GM12874 (cell line): ENCODE measurements at regions not wholly inside any gene's neighbourhood (a gene's known extent, or its start where the extent isn't known, plus 50 kb on each side); places are given as distances from the start of the nearest gene placed in this dataset.

ENCODE experiments used
- TF ChIP-seq, protein P1 (sequence below): IDR thresholded peaks from 2 replicates; pipeline ENCODE4 v1.5.1; 2011; ENCODE audit warnings: low read depth, mild to moderate bottlenecking, control low read depth, low read length, moderate library complexity; ENCODE audit not compliant: insufficient read depth

DNA sequence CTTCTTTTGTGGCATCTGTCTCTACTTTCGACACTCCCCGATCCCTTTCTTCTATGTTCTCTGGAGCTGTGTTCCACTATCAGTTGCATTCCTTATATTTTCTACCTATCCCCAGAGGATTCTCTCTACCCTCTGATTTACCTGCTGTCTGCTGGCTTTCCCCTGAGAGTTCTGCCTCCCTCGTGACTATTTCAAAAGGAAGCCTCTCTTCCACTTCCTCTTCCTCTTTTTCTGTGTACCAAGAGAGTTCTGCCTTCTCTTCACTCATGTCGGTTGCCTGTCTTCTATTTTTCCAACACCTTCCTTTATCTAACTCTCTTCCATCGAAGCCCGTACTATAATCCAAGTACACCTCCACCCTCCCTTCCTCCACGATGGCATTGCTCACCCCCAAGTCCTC is 631.7 kb downstream of the SMARCA1 start:
- TF ChIP-seq, protein P1, sequence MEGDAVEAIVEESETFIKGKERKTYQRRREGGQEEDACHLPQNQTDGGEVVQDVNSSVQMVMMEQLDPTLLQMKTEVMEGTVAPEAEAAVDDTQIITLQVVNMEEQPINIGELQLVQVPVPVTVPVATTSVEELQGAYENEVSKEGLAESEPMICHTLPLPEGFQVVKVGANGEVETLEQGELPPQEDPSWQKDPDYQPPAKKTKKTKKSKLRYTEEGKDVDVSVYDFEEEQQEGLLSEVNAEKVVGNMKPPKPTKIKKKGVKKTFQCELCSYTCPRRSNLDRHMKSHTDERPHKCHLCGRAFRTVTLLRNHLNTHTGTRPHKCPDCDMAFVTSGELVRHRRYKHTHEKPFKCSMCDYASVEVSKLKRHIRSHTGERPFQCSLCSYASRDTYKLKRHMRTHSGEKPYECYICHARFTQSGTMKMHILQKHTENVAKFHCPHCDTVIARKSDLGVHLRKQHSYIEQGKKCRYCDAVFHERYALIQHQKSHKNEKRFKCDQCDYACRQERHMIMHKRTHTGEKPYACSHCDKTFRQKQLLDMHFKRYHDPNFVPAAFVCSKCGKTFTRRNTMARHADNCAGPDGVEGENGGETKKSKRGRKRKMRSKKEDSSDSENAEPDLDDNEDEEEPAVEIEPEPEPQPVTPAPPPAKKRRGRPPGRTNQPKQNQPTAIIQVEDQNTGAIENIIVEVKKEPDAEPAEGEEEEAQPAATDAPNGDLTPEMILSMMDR: no peak

DNA sequence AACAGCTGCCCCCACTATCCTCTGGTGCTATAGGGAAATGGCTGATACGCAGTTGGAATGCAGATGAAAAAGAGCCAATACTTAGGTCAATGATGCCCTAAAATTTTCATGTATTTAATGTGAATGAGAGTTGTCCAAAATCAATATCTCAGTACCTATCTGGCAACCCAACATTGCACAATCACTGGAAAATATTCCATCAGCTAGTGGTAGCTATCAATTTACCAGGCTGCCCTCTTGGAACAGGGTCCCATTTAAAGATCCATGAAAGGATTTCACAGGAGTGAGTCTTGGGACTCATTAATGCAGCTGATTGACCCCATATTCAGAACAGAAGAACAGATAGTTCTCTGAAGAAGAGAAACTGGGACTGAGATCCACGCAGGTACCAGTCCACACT is 638.9 kb downstream of the SMARCA1 start:
- TF ChIP-seq, protein P1: no peak

DNA sequence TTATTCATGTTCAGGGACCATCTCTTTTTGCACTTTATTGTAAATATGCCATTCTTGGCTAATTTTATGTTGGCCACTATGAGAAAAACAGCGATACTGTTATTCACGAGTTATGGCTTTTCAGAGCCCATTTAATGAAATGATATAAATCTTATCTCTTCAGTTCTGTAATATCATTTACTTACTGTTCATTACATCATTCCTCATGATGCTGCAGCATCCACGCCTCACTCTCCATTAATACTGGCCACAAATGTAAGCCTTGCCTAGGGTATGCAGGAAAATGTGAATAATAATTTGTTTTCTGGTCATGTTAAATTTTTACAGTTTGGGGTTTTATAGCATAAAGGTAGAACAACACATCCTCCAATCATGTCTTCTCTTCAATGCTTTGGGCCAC is 639.6 kb downstream of the SMARCA1 start:
- TF ChIP-seq, protein P1: no peak

DNA sequence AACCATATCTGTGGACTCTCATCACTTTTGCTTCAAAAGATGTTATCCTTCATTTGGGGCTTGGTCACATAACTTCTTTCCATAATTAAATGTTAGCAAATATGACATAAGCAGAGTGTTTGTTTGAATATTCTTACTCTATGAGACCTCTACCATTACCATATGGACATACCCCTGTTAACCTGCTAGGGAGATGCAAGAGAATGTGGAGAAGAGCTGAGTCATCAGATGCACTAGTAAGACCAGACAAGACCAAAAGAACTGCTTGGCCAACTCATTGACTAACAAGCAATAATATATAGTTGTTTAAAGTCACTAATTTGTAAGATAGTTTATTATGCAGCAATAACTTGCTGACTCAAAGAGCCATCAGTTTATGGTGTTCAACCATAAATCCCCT is 652.9 kb downstream of the SMARCA1 start:
- TF ChIP-seq, protein P1: no peak

DNA sequence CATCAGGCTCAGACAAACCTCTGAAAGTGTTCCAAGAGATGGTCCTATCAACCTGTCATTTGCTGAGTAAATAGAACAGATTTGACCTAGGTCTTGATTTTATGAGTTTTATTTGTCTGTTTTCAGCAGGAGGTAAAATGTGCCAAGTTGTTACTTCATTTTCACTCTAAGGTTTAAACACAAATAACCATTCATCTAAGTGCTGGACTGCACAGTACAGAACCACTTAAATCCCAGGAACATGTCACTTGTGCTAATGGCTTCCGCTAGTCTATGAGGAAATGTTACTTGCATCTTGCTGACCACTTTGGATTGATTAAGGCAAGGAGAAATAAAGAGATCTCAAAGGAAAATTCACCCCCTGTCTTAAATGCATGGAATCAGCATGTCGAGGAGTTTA is 660.7 kb downstream of the SMARCA1 start:
- TF ChIP-seq, protein P1: no peak

DNA sequence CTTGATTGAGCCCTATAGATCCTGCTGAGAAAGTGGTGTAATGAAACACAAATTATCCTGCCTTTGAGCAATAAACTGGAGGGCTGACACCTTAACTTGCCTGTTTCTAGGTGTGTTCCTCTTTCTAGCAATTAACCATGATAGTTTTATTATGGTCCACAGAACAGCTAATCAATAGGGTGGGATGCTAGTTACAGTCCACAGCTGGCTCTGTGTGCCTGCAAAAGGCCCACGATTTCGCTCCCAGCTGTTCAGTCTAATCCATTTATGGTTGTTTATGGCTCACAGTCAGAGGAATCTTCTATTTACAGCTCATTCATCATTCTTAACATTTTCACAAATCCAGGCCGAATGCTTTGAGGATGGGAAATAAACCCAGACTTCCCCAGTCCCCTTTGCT is 674.9 kb downstream of the SMARCA1 start:
- TF ChIP-seq, protein P1: no peak

DNA sequence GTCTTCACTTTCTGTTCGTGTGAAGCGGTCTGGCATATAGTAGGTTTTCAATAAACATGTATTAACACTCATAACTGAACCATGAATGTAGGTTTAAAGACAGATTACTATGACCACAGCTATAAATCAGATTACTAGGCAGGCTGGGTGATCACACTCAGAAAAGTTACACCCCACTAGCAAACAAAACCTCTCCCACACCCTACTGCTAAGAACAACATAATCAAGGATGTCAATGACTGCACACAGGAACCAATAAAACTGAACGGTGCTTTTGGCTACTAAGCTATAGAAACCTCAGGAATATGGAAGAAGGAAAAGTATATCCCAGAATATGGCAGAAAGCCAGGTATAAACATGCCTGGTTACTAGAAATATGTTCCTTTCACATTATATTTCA is 676.9 kb downstream of the SMARCA1 start:
- TF ChIP-seq, protein P1: no peak

DNA sequence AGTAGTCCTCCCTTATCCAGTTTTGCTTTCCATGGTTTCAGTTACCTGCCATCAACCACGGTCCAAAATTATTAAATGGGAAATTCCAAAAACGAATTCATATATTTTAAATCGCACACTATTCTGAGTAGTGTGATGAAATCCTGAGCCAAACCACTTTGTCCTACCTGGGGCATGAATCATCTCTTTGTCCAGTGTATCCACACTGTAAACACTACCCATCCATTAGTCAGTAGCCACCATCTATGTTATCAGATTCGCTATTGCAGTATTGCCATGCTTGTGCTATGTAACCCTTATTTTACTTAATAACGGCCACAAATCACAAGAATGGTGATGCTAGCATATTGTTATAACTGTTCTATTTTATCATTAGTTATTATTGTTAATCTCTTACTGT is 704.6 kb downstream of the SMARCA1 start:
- TF ChIP-seq, protein P1: no peak
